H1 (cell line): ENCODE measurements at regions not wholly inside any gene's neighbourhood (a gene's known extent, or its start where the extent isn't known, plus 50 kb on each side); places are given as distances from the start of the nearest gene placed in this dataset.

Source experiments
- CTCF ChIA-PET: fragments of 300-600 bp; sonication (Branson Sonifier 250); formaldehyde crosslinking; loops from one replicate; lab custom pipeline; 2021; ENCODE audit not compliant: partially characterized antibody; lab: Charles Lee
- POLR2A ChIA-PET: fragments of 300-600 bp; sonication (Branson Sonifier 250); formaldehyde crosslinking; loops from one replicate; lab custom pipeline; 2021; ENCODE audit warnings: inconsistent platforms; ENCODE audit not compliant: partially characterized antibody; lab: Charles Lee
- DNase-seq, 2 experiments: peaks; one replicate each; pipeline versions ENCODE4 v3.0.0 to v3.0.0-alpha.2; 2010 to 2022; ENCODE audit warnings: low spot score in 2 of 2, low read depth in 1 of 2, mixed read lengths in 1 of 2
- FAIRE-seq: peaks from 2 replicates; lab custom pipeline; 2011; peaks lifted over from hg19 to GRCh38; lab: Jason Lieb, UNC
- H2AFZ ChIP-seq: 2 replicates; pipeline ENCODE4 v1.8.1; 2012; ENCODE audit warnings: low read length, inconsistent platforms
- H2AK5ac ChIP-seq: 2 replicates; pipeline ENCODE4 v1.6.1; 2013; ENCODE audit warnings: low read depth, low read length
- H2BK120ac ChIP-seq: replicated peaks from 2 replicates; pipeline ENCODE3; 2013; ENCODE audit warnings: low read depth, low read length, inconsistent platforms
- H2BK12ac ChIP-seq: 2 replicates; pipeline ENCODE4 v1.6.1; 2013; ENCODE audit warnings: low read depth, low read length
- H2BK15ac ChIP-seq: 2 replicates; pipeline ENCODE4 v1.6.1; 2013; ENCODE audit warnings: low read length
- H2BK20ac ChIP-seq: 2 replicates; pipeline ENCODE4 v1.6.1; 2013; ENCODE audit warnings: low read length
- H2BK5ac ChIP-seq: 2 replicates; pipeline ENCODE4 v1.6.1; 2013; ENCODE audit warnings: low read depth, low read length
- H3K14ac ChIP-seq: 2 replicates; pipeline ENCODE4 v1.6.1; 2013; ENCODE audit warnings: inconsistent platforms; ENCODE audit not compliant: insufficient read length
- H3K18ac ChIP-seq: 2 replicates; pipeline ENCODE4 v1.6.1; 2013; ENCODE audit warnings: low read length; ENCODE audit errors: extremely low read depth
- H3K23ac ChIP-seq: 2 replicates; pipeline ENCODE4 v1.6.1; 2013; ENCODE audit warnings: inconsistent platforms; ENCODE audit not compliant: insufficient read length
- H3K23me2 ChIP-seq: 2 replicates; pipeline ENCODE4 v1.6.1; 2013; ENCODE audit warnings: low read depth, low read length
- H3K27ac ChIP-seq: 2 replicates; pipeline ENCODE4 v1.6.1; 2011; ENCODE audit warnings: low read depth, low read length, inconsistent platforms
- H3K27me3 ChIP-seq, 4 experiments: replicated peaks in 1 of 4; 1 replicate in 1 of 4; 2 replicates in 3 of 4; pipeline versions ENCODE4 v1.6.1 to v1.8.1; 2011 to 2013; ENCODE audit warnings: low read length in 3 of 4, mild to moderate bottlenecking in 3 of 4, inconsistent platforms in 2 of 4, mixed read lengths in 2 of 4, moderate library complexity in 1 of 4; ENCODE audit not compliant: control insufficient read depth in 3 of 4, insufficient read depth in 3 of 4; ENCODE audit errors: extremely low read depth in 1 of 4
- H3K36me3 ChIP-seq, 4 experiments: 2 replicates each; pipeline versions ENCODE4 v1.6.1 to v1.8.1; 2011 to 2013; ENCODE audit warnings: mild to moderate bottlenecking in 4 of 4, low read length in 3 of 4, moderate library complexity in 2 of 4, control low read depth in 1 of 4, inconsistent platforms in 1 of 4; ENCODE audit not compliant: insufficient read depth in 4 of 4, control insufficient read depth in 2 of 4
- H3K4ac ChIP-seq: replicated peaks from 2 replicates; pipeline ENCODE3; 2013; ENCODE audit warnings: low read length, low read depth, mixed read lengths, inconsistent platforms; ENCODE audit not compliant: insufficient read length
- H3K4me1 ChIP-seq, 4 experiments: replicated peaks in 1 of 4; 1 replicate in 1 of 4; 2 replicates in 3 of 4; pipeline versions ENCODE4 v1.6.1 to v1.8.1; 2011 to 2013; ENCODE audit warnings: low read length in 3 of 4, inconsistent platforms in 2 of 4, mixed read lengths in 1 of 4; ENCODE audit not compliant: insufficient read depth in 4 of 4, control insufficient read depth in 3 of 4
- H3K4me2 ChIP-seq, 2 experiments: 2 replicates each; pipeline versions ENCODE4 v1.6.1 to v1.8.1; 2011 to 2013; ENCODE audit warnings: low read depth in 2 of 2, low read length in 2 of 2, control low read depth in 1 of 2, inconsistent platforms in 1 of 2, mild to moderate bottlenecking in 1 of 2; ENCODE audit not compliant: insufficient read depth in 1 of 2
- H3K4me3 ChIP-seq, 4 experiments: fragments of 200-600, 300-600 bp in 1 of 4; sonication (generic), shearing (Covaris generic), sonication (Bioruptor Twin) in 1 of 4; 2 replicates each; pipeline versions ENCODE4 v1.5.1 to v1.8.1; 2011 to 2016; ENCODE audit warnings: low read length in 4 of 4, low read depth in 3 of 4, control low read depth in 2 of 4, inconsistent platforms in 2 of 4, mild to moderate bottlenecking in 2 of 4, mixed read lengths in 1 of 4, moderate library complexity in 1 of 4; ENCODE audit not compliant: insufficient read depth in 2 of 4; ENCODE audit errors: extremely low read depth in 1 of 4
- H3K56ac ChIP-seq: replicated peaks from 2 replicates; pipeline ENCODE3; 2013; ENCODE audit warnings: low read depth, mild to moderate bottlenecking, mixed read lengths, low read length, inconsistent platforms; ENCODE audit not compliant: insufficient read length
- H3K79me1 ChIP-seq: 2 replicates; pipeline ENCODE4 v1.6.1; 2013; ENCODE audit warnings: low read depth, low read length, control low read depth
- H3K79me2 ChIP-seq, 2 experiments: 2 replicates each; pipeline versions ENCODE4 v1.6.1 to v1.8.1; 2012 to 2013; ENCODE audit warnings: low read length in 2 of 2, mild to moderate bottlenecking in 2 of 2, inconsistent platforms in 1 of 2; ENCODE audit not compliant: insufficient read depth in 2 of 2, control insufficient read depth in 1 of 2
- H3K9ac ChIP-seq, 4 experiments: replicated peaks in 1 of 4; 1 replicate in 1 of 4; 2 replicates in 3 of 4; pipeline versions ENCODE4 v1.6.1 to v1.8.1; 2011 to 2013; ENCODE audit warnings: low read depth in 3 of 4, low read length in 3 of 4, control low read depth in 2 of 4, mild to moderate bottlenecking in 2 of 4, moderate library complexity in 2 of 4, inconsistent platforms in 1 of 4; ENCODE audit errors: extremely low read depth in 1 of 4
- H3K9me3 ChIP-seq, 2 experiments: 2 replicates each; pipeline versions ENCODE4 v1.6.1 to v1.8.1; 2012 to 2013; ENCODE audit warnings: mild to moderate bottlenecking in 2 of 2, moderate library complexity in 2 of 2, control low read depth in 1 of 2, inconsistent platforms in 1 of 2, low read depth in 1 of 2, low read length in 1 of 2, mixed read lengths in 1 of 2; ENCODE audit not compliant: insufficient read depth in 2 of 2
- H4K20me1 ChIP-seq, 2 experiments: replicated peaks in 1 of 2; 2 replicates each; pipeline versions ENCODE3 to v1.8.1; 2011 to 2013; ENCODE audit warnings: inconsistent platforms in 2 of 2, low read length in 2 of 2, mild to moderate bottlenecking in 1 of 2; ENCODE audit not compliant: insufficient read depth in 2 of 2, control insufficient read depth in 1 of 2
- H4K5ac ChIP-seq: 2 replicates; pipeline ENCODE4 v1.6.1; 2013; ENCODE audit warnings: low read length, low read depth, mixed read lengths, inconsistent platforms; ENCODE audit not compliant: insufficient read length
- H4K8ac ChIP-seq: 2 replicates; pipeline ENCODE4 v1.8.0; 2013; ENCODE audit warnings: mild to moderate bottlenecking, moderate library complexity, low read length, inconsistent platforms; ENCODE audit not compliant: insufficient read depth; ENCODE audit errors: extremely low read depth
- H4K91ac ChIP-seq: replicated peaks from 2 replicates; pipeline ENCODE3; 2013; ENCODE audit warnings: low read length, mixed read lengths, inconsistent platforms; ENCODE audit not compliant: insufficient read length
- CBX8 ChIP-seq: fragments of 300-800, 300-1000 bp; sonication (generic); IDR thresholded peaks from 2 replicates; pipeline ENCODE4 v1.7.1; 2016; ENCODE audit warnings: low read depth, low read length, borderline replicate concordance
- TBP ChIP-seq: IDR thresholded peaks from 2 replicates; pipeline ENCODE4 v1.6.1; 2011; ENCODE audit warnings: low read depth, low read length, improper control_type of control experiment
- WGBS, 2 experiments: shearing (Covaris generic) in 1 of 2; methylation state at CpG; one replicate each; pipeline versions ENCODE4 v1.1.6 to v1.1.7; 2013 to 2015; ENCODE audit warnings: low lambda C conversion rate in 2 of 2, mixed read lengths in 2 of 2, inconsistent platforms in 1 of 2, low coverage in 1 of 2, missing lambda C conversion rate in 1 of 2; ENCODE audit not compliant: insufficient replicate concordance in 2 of 2, insufficient coverage in 1 of 2, insufficient read length in 1 of 2; ENCODE audit errors: extremely low coverage in 1 of 2, missing lambda C conversion rate in 1 of 2; 5-methylcytosine and 5-hydroxymethylcytosine counted together

- no peak overlapping the region for H4K91ac ChIP-seq
- POLR2A ChIA-PET = no interaction called here
- WGBS, 2 experiments = 84% methylated on average over 5 of the region's 5 CpGs; no CpG with 5 or more reads in 1 of the 2 experiments
- H3K56ac ChIP-seq = no peak overlapping the region
- TF ChIP-seq TBP (no peak), CBX8 (no peak)
- no peaks in the 10 kb centered on the region for H3K27me3 ChIP-seq
- H3K36me3 ChIP-seq = no peaks in the 10 kb centered on the region
- H4K8ac ChIP-seq = no peak overlapping the region
- no peak overlapping the region for H2BK120ac ChIP-seq
- H3K23me2 ChIP-seq = no peaks in the 10 kb centered on the region
- H2BK20ac ChIP-seq = no peak overlapping the region
- H3K4me1 ChIP-seq = no peaks in the 10 kb centered on the region
- no peak overlapping the region for H3K14ac ChIP-seq
- H2AK5ac ChIP-seq = no peak overlapping the region
- H3K79me2 ChIP-seq = no peaks in the 10 kb centered on the region
- H3K79me1 ChIP-seq = no peaks in the 10 kb centered on the region
- no peak overlapping the region for H3K4me3 ChIP-seq
- no peak overlapping the region for H3K23ac ChIP-seq
- H3K9ac ChIP-seq = no peak overlapping the region
- no peak for DNase-seq
- no peak overlapping the region for H2BK5ac ChIP-seq
- no peak overlapping the region for H4K5ac ChIP-seq
- no peaks in the 10 kb centered on the region; a peak in 1 of 4 replicates for H3K9me3 ChIP-seq
- H4K20me1 ChIP-seq = no peaks in the 10 kb centered on the region
- no peak for FAIRE-seq
- no peak overlapping the region for H3K4me2 ChIP-seq
- H3K4ac ChIP-seq = no peak overlapping the region
- H3K18ac ChIP-seq = no peak overlapping the region
- CTCF ChIA-PET = interaction anchor here (0.8 to 2.4 kb wide), 3 partner anchors 9 to 481 kb away, joined by 3 to 7 read pairs (median 3); no protein-coding TSS in a partner anchor
- H3K27ac ChIP-seq = no peak overlapping the region
- no peak overlapping the region for H2BK15ac ChIP-seq
- no peak overlapping the region for H2AFZ ChIP-seq
- H2BK12ac ChIP-seq = no peak overlapping the region
These were observed 79.0 kb downstream of the LBH start for GRCh38 chr2:30310371-30310770.
